NCI-H82 treated with DMSO at 0.1 percent for 48 hours (cell line): ENCODE measurements at regions not wholly inside any gene's neighbourhood (a gene's known extent, or its start where the extent isn't known, plus 50 kb on each side); places are given as distances from the start of the nearest gene placed in this dataset.
"Not testable (repeated sequence)": the region's sequence is repeated elsewhere in the genome, so short reads cannot be mapped to it uniquely, and the experiment has no call there.

ENCODE experiments used
- DNase-seq: peaks from one replicate; lab custom pipeline; 2025; ENCODE audit not compliant: unreplicated experiment; lab: John Stamatoyannopoulos, UW

- not testable (repeated sequence) for DNase-seq
Observed at GRCh38 chr18:14987960-14988710, 240.2 kb downstream of the ANKRD30B start.

- not testable (repeated sequence) for DNase-seq
Observed at GRCh38 chr18:14989569-14989968, 241.6 kb downstream of the ANKRD30B start.

GRCh38 chr18:14991934-14992445, 244.0 kb downstream of the ANKRD30B start:
- not testable (repeated sequence) for DNase-seq

GRCh38 chr18:14992758-14993157, 244.8 kb downstream of the ANKRD30B start:
- not testable (repeated sequence) for DNase-seq

GRCh38 chr18:14995023-14995422, 247.1 kb downstream of the ANKRD30B start:
- DNase-seq: not testable (repeated sequence)

- no peak for DNase-seq
Observed at GRCh38 chr18:14997357-14997756, 249.4 kb downstream of the ANKRD30B start.

- DNase-seq: not testable (repeated sequence)
Observed at GRCh38 chr18:14997899-14998298, 249.9 kb downstream of the ANKRD30B start.

- not testable (repeated sequence) for DNase-seq
Observed at GRCh38 chr18:14998360-14999042, 250.5 kb downstream of the ANKRD30B start.

GRCh38 chr18:14999085-14999975, 251.4 kb downstream of the ANKRD30B start:
- no peak for DNase-seq

GRCh38 chr18:15000119-15001037, 252.4 kb downstream of the ANKRD30B start:
- not testable (repeated sequence) for DNase-seq

GRCh38 chr18:15001038-15001794, 253.2 kb downstream of the ANKRD30B start:
- DNase-seq: not testable (repeated sequence)

- DNase-seq: not testable (repeated sequence)
Observed at GRCh38 chr18:15001795-15002107, 253.8 kb downstream of the ANKRD30B start.

- DNase-seq: not testable (repeated sequence)
Observed at GRCh38 chr18:15002765-15003164, 254.8 kb downstream of the ANKRD30B start.

- not testable (repeated sequence) for DNase-seq
Observed at GRCh38 chr18:15003231-15003630, 255.3 kb downstream of the ANKRD30B start.

GRCh38 chr18:15003636-15004269, 255.8 kb downstream of the ANKRD30B start:
- DNase-seq: not testable (repeated sequence)

- not testable (repeated sequence) for DNase-seq
Observed at GRCh38 chr18:15004270-15004973, 256.4 kb downstream of the ANKRD30B start.

- DNase-seq: no peak
Observed at GRCh38 chr18:15005313-15006130, 257.6 kb downstream of the ANKRD30B start.
